ENCODE measurements at regions not wholly inside any gene's neighbourhood (a gene's known extent, or its start where the extent isn't known, plus 50 kb on each side); places are given as distances from the start of the nearest gene placed in this dataset.

DNA sequence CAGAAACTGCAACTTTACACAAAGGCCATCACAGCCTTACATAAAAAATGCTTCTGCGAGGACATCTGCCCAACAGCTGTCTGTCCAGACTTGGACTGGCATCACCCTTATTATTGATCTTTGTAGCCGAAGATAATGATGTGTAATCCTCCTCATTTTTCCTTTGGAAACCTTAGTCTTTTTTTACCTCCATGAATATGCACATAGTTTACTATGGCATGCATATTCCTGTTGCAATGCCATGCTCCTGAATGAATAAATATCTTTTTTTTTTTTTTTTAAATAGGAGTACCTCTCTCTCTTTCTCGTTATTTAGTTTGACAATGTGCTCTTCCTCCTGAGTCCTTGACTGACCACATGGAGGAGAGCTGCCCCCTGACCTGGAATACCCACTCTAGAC is 409.6 kb upstream of the USP24 start:
- WGBS, 2 donors: 81 to 87% methylated on average over 3 of the region's 3 CpGs
- H3K9me3 ChIP-seq: peaks cover 0 to 6% (median 0%) of the 10 kb centered on the region in 4 donors
- H3K36me3 ChIP-seq: peaks cover 0 to 13% (median 0%) of the 10 kb centered on the region in 3 donors
- H3K4me1 ChIP-seq: no peaks in the 10 kb centered on the region
- no peak for DNase-seq (ENCODE audit: low spot score in 2 of 2)
- TF ChIP-seq POLR2A (IDR thresholded peaks at IDR 0.05): no peak
- TF ChIP-seq EP300 (IDR thresholded peaks at IDR 0.05): no peak
- TF ChIP-seq, protein P1, sequence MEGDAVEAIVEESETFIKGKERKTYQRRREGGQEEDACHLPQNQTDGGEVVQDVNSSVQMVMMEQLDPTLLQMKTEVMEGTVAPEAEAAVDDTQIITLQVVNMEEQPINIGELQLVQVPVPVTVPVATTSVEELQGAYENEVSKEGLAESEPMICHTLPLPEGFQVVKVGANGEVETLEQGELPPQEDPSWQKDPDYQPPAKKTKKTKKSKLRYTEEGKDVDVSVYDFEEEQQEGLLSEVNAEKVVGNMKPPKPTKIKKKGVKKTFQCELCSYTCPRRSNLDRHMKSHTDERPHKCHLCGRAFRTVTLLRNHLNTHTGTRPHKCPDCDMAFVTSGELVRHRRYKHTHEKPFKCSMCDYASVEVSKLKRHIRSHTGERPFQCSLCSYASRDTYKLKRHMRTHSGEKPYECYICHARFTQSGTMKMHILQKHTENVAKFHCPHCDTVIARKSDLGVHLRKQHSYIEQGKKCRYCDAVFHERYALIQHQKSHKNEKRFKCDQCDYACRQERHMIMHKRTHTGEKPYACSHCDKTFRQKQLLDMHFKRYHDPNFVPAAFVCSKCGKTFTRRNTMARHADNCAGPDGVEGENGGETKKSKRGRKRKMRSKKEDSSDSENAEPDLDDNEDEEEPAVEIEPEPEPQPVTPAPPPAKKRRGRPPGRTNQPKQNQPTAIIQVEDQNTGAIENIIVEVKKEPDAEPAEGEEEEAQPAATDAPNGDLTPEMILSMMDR (IDR thresholded peaks at IDR 0.05): no peak
- H3K4me3 ChIP-seq: no peak overlapping the region
- H3K27me3 ChIP-seq: no peaks in the 10 kb centered on the region
- H3K27ac ChIP-seq: no peak overlapping the region

DNA sequence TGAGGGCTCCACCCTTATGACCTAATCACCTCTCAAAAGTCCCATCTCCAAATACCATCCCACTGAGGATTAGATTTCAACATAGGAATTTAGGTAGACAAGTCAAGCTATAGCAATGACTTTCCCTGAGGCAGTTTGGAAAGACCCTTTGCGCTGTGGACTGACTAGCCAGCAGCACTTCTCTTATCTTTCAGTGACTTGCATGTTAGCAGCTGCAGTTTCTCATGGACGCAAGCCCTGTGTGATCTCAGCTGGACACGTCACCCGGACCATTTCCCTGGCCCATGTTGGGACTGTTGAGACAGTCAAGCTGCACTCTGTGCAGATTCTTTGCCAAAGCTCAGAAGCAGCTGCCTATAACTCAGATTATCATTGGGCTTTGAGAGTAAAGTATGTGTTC is 408.1 kb upstream of the USP24 start:
- peaks cover 0 to 9% (median 0%) of the 10 kb centered on the region in 3 donors for H3K36me3 ChIP-seq
- H3K27me3 ChIP-seq: no peaks in the 10 kb centered on the region
- 69 to 75% methylated on average over 4 of the region's 4 CpGs for WGBS, 2 donors
- DNase-seq (ENCODE audit: low spot score in 2 of 2): no peak
- no peaks in the 10 kb centered on the region for H3K4me1 ChIP-seq
- no peak overlapping the region for H3K4me3 ChIP-seq
- no peak overlapping the region for H3K27ac ChIP-seq
- TF ChIP-seq, protein P1 (IDR thresholded peaks at IDR 0.05): no peak
- TF ChIP-seq POLR2A (IDR thresholded peaks at IDR 0.05): no peak
- no peak for TF ChIP-seq EP300 (IDR thresholded peaks at IDR 0.05)
- peaks cover 0 to 5% (median 0%) of the 10 kb centered on the region in 4 donors for H3K9me3 ChIP-seq

DNA sequence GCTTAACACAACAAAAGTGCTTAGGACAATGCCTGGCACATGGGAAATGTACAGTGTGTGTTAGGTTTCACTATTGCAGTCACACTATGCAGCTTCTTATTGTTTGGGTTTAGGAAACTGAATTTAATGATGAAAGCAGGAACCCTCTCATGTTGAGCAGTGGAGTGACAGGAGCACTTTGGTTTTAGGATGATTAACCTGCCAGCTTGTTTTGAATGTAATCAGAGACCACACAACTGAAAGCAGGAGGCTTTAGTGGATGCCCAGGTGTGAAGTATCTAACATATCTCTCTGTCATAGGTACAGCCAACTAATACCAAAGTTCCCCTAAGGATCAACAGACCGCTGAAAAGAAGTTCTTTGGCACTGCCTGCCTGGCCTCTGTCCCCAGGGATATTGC is 406.9 kb upstream of the USP24 start:
- DNase-seq (ENCODE audit: low spot score in 2 of 2): peak in 1 of 2 donors; percentile 1
- no peak overlapping the region for H3K4me3 ChIP-seq
- peaks cover 0 to 9% (median 0%) of the 10 kb centered on the region in 3 donors for H3K36me3 ChIP-seq
- TF ChIP-seq POLR2A (IDR thresholded peaks at IDR 0.05) (no peak), EP300 (IDR thresholded peaks at IDR 0.05) (no peak)
- TF ChIP-seq, protein P1 (IDR thresholded peaks at IDR 0.05): no peak
- H3K9me3 ChIP-seq: peaks cover 0 to 5% (median 0%) of the 10 kb centered on the region in 4 donors
- WGBS, 2 donors: 100% methylated on average over 1 of the region's 1 CpG
- H3K27ac ChIP-seq: no peak overlapping the region
- no peaks in the 10 kb centered on the region for H3K27me3 ChIP-seq
- H3K4me1 ChIP-seq: no peaks in the 10 kb centered on the region

DNA sequence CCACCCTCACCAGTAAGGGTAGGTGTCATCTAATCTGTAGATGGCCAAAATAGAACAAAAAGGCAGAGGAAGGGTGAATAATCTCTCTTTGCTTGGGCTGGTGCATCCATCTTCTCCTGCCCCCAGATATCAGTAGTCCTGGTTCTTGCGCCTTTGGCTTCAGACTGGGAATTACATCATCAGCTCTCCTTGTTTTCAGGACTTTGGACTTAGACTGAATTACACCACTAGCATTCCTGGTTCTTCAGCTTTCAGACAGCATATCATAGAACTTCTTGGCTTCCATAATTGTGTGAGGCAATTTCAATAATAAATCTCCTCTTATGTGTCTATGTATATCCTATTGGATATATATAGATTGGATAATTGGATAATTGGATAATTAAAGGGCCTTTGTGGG is 403.0 kb upstream of the USP24 start:
- peak in 1 of 2 donors; percentile 10 for DNase-seq (ENCODE audit: low spot score in 2 of 2)

DNA sequence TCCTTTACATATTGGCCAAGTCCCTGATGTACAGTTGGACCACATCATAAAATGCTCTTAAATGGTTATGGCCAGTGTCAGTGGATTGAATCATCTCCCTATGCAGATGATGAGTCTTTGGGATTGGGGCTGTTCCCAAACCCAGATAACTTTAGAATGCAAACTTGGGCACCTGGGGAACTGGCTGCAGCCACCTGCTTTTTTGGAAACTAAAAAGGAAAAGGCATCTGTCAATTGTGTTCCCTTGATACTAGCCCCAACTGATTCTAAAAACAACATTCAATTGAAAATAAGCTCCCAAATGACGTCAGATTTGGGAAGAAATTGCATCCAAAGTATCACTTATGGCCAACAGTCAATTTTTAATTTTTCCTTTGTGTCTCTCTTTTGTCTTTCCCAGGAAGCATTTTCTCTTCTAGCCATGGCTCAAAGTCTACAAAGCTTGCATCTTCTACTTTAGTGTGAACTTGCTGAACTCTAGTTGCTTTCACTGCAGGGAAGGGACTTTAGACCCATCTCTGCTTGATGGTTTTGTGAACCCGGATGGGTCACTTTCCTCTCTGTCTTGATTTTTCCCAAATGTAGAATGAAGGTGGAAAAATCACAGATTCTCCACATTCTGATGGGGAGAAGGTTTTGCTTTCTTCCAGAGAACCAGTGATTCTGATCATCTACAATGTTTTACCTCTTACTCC is 402.3 kb upstream of the USP24 start:
- TF ChIP-seq, protein P1 (IDR thresholded peaks at IDR 0.05): no peak
- TF ChIP-seq POLR2A (IDR thresholded peaks at IDR 0.05): no peak
- no peak for TF ChIP-seq EP300 (IDR thresholded peaks at IDR 0.05)
- Histone ChIP-seq H3K27ac (no peak overlapping the region), H3K27me3 (no peaks in the 10 kb centered on the region), H3K9me3 (no peaks in the 10 kb centered on the region), H3K36me3 (no peaks in the 10 kb centered on the region), H3K4me1 (peaks cover 0 to 8% (median 0%) of the 10 kb centered on the region in 4 donors), H3K4me3 (no peak overlapping the region)
- 68 to 72% methylated on average over 2 of the region's 2 CpGs for WGBS, 2 donors
- DNase-seq (ENCODE audit: low spot score in 2 of 2): peak in 1 of 2 donors; percentile 2

More for the DNA sequence above, 403.0 kb upstream of the USP24 start:
- Histone ChIP-seq H3K27me3 (no peaks in the 10 kb centered on the region), H3K4me1 (peaks cover 0 to 8% (median 0%) of the 10 kb centered on the region in 4 donors), H3K9me3 (peaks cover 0 to 3% (median 0%) of the 10 kb centered on the region in 4 donors), H3K4me3 (no peak overlapping the region), H3K27ac (no peak overlapping the region), H3K36me3 (peaks cover 0 to 7% (median 0%) of the 10 kb centered on the region in 3 donors)
- 100% methylated on average over 1 of the region's 1 CpG for WGBS, 2 donors
- TF ChIP-seq POLR2A (IDR thresholded peaks at IDR 0.05) (no peak), EP300 (IDR thresholded peaks at IDR 0.05) (peak in 1 of 2 donors; percentile 12)
- TF ChIP-seq, protein P1 (IDR thresholded peaks at IDR 0.05): no peak

All from tibial nerve (tissue), 4 donors.